Amniotic stem cell (primary cell): ENCODE measurements at regions not wholly inside any gene's neighbourhood (a gene's known extent, or its start where the extent isn't known, plus 50 kb on each side); places are given as distances from the start of the nearest gene placed in this dataset.
"Not testable (repeated sequence)": the region's sequence is repeated elsewhere in the genome, so short reads cannot be mapped to it uniquely, and the experiment has no call there.

ENCODE experiments used
- DNase-seq: peaks from one replicate; lab custom pipeline; 2025; lab: John Stamatoyannopoulos, UW

DNA sequence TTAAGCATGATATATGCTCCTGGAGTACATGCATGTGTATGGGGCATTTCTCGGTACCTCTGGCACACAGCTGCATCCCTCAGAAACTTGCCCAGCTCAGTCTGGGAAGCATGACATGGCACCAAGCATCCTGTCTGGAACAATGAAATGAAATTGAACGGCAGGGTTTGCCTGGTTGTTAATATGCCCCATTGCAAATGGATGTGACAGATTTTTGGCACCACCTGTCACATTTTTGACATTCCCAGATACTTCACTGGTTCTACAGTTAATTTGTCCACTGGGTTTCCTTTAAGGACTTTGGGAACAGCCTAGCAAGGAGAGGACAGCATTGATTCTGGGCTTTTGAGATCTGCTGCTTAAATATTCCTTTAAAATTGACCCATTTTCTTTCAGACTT lies 305.8 kb downstream of the TSN start:
- no peak for DNase-seq

DNA sequence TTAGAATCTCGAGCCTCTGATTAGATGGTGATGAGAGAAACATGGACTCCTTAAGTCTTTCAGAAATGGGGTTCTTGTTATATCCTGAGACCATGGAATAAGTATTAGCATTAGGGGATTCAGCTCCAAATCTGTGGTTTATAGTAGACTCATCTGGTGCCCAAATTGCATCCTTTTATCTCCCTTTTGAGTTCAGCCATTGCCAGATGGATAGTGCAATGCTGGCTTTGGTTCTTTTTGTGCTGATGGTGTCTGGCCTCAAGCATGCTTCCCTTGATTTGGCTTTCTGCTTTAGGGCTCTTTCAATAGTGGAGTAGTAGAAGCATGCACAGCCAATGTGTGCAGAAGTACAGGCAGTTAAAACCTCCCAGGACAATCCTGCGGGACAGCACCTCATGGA lies 306.4 kb downstream of the TSN start:
- no peak for DNase-seq

DNA sequence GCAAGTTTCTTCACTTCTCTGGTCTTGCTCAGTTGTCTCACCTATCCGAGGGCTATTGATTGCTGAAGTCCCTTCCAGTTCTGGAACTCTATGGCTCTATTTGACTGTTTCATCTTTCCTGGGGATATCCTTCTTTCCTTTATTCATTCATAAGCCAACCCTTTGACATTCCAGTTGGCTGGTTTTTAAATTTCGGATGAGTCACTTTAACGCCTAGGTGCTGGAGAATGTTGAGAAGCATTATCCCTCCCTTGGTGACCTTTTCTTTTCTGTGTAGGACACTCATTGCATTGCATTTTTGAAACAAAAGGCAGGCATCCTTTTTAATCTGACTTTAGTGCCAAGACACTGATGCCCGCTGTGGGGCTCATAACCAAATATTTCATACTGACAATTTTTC lies 307.1 kb downstream of the TSN start:
- no peak for DNase-seq

DNA sequence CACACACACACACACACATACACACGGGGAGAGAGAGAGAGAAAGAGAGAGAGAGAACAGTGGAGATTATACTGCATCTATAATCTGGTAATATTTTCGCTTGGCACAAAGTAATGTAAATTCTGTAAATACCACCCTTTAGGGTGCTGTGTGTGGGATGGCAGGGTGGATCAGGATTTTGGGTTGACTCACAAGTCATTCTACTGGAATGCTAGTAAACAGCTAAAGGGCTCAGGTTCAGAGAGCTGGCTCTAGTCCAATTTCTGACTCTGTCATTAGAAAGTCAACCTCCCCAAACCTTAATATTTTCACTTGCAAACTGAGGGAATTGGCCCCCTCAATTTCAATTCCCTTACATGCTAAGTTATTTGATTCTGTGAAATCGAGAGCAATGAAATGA lies 308.3 kb downstream of the TSN start:
- DNase-seq = no peak

DNA sequence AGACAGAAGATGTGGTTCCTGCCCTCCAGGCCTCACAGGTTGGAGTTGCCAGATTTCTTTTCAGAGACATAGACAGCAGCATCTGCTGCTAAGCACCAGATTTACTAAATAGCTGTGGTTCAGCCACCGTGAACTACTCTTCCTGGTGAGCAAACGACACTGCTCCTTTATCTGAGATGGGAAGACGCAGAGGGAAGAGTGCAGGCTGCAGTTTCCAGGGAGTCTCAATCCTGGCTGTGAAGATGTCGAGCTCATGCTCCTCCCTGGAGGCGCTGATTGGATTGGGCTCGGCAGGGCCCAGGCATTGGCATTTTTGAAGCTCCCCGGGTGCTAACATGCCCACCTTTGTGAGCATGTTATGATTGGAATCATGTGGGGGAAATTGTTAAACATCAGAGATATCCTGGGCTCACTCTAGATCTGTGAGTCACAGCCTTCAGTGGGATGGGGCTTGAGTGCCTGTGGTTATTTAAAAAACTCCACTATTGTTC lies 314.8 kb downstream of the TSN start:
- no peak for DNase-seq

DNA sequence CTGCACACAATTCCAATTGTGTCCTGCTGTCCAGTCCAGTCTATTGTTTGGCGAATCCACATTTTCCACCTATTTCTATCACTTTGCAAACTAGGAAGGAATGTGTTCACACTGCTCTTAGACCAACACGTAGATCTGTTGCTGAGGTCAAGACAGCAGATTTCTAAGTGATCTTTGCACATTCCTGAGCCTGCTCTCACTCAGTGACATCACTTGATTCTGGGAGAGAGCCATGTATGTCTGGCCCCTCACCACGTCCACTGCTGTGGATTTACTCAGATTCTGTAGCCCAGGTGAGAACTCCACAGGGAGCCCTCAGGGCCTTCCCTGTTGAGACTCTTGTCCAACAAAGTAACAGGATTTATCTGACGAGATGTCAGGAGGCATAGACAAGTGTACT lies 317.2 kb downstream of the TSN start:
- DNase-seq = no peak

DNA sequence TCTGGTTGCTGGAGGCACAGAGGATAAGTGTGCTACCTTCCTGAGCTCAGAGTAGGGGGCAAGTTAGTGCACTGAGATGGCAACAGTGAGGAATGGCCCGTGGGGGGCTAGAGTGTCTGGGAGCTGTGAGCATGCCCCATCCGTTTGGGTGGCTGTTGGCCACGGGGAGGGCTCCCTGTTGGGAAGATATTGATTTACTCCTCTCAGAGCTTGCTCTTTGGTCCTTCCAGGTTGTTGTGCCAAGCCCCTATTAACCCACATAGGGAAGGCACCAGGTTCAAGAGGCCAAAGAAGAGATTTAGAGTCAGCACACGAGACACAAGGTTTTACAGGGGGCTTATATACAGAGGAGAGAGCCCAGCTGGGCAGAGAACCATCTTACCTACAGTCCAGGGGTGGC lies 318.8 kb downstream of the TSN start:
- DNase-seq = no peak

DNA sequence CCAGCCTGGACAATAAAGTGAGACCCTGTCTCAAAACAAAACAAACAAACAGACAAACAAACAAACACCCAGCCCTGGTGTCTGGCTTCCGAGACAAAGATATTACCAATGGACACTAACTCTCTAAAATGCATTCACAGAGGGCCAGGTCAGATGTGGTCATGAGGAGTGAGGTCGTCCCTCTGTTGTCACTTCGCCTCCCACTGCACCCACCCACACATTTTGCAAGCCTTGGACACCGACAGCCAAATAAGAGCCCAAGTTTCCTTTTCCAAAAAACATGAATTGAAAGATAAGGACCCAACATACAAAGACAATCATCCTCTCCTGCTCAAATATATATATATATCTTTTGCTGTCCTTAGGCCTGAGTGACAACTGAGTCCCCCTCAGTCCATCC lies 319.9 kb downstream of the TSN start:
- no peak for DNase-seq

DNA sequence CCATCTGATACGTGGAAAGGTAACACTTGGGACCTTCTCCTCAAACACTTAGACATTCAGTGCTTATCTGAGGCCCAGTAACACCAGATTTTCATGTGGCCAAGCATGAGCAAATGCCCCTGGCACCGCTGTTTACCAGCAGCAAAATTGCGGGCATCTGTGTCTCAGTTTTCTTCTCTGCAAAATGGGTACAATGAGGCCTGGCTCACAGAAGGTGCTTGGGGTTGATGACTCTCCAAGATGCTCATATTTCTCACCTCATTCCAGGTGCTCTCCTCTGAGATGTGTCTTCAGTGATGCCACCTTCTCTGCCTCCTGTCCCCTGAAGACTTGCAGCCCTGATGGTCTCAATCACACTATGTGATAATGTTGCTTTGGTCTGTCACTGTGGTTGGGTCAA lies 321.7 kb downstream of the TSN start:
- DNase-seq = no peak

DNA sequence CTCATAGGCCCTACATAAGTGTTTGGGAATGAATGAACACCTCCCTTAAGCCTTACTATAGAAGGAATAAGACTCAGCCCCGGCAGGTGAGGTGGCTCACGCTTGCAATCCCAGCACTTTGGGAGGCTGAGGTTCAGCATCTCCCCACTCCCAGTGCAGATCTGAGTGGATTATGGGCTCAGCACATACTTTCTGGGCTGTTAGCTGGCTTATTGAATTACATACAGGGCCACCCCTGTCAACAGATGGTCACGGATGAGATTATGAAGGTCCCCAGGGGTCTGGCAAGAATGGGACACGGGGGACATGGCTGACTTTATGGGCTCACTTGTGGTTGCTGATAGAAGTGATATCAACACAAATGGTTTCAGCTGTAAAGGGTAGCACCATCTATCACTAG lies 322.3 kb downstream of the TSN start:
- no peak for DNase-seq

DNA sequence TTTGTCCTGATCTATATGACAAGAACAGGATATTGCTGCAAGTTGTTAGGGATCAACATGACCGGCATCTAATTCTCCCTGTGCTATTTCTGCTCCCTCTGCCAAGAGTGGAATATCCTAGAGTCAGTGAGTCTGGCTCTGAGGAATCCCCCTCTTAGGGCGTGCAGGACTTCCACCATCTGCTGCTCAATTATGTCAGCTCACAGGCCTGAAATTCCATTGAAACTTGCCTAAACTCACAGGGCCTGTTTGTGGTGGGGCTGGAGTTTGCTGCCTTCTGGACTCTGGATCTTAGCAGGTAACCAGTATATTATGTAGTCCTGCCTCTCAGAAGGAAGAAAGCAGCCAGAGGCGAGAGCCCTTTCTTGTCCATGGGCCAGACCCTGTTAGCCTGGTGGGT lies 323.0 kb downstream of the TSN start:
- no peak for DNase-seq

DNA sequence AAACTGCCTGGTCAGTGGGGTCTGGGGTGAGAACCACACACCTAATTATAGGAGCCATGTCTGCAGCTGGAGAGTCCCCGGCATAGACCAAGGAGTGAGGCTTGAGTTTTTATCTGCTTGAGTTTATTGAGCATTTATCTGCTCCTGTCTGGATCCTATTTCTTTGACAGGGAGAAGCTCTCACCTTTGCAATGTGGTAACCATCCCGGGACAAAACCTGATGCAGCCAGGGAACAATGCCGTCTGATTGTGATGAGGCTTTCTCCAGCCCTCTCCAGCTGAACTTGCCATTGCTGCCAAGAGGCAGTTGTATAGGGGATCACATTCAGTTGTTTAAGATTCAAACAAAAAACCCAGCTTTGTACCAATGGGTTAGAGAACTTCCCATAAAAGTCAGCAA lies 324.4 kb downstream of the TSN start:
- no peak for DNase-seq

DNA sequence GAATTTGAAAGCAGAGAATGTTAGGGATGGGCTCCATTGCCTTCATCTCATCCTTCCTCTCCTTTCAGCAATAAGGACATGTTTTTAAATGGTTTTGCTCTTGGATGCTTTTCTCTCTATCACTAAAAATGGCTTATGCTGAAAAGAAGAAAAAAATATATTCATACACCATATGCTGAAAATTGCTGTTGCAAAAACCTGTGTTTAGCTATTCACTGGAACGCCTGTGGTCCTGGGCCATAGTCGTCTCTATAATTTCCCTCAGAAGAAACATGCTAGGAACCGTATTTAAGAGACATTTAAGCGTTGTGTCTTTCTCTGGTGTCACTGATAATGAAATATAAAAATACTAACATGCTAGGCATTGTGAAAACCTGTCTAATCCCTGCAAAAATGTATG lies 324.9 kb downstream of the TSN start:
- no peak for DNase-seq

DNA sequence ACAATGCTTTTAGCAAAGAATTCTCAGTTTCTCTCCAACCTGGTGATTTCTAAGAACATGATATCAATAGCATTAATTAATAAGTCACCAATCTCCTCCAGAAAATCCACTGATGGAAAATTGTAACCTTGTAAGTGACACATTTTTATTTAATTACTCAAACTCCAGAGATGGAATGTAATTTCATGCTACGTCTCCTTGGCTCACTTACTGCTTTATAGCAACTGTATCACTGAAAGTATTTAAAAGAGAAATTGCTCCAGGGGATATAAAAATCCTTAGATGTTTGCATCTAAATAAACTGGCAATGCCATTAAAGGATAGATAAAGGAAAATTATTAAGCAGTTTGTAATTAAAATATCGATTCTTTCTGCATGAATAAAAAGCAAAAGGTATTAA lies 325.4 kb downstream of the TSN start:
- DNase-seq = no peak

DNA sequence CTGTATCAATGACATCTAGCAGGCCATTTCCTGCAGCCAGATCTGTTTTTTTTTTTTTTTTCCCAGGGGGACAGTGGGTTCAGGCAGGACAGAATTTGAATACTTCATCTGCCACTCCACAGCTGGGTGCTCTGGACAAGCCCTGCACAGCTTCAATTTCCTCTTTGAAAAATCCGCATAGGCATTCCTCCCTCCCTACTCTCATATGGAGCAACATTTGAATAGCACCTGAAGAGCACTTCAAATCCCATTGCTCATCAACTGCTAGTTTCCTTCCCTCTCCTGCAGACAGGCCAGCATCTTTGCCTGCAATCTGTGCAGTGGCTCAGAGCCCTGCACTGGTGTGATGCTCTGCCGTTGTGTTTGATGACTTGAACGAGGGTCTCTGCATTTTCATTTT lies 326.3 kb downstream of the TSN start:
- DNase-seq = no peak

DNA sequence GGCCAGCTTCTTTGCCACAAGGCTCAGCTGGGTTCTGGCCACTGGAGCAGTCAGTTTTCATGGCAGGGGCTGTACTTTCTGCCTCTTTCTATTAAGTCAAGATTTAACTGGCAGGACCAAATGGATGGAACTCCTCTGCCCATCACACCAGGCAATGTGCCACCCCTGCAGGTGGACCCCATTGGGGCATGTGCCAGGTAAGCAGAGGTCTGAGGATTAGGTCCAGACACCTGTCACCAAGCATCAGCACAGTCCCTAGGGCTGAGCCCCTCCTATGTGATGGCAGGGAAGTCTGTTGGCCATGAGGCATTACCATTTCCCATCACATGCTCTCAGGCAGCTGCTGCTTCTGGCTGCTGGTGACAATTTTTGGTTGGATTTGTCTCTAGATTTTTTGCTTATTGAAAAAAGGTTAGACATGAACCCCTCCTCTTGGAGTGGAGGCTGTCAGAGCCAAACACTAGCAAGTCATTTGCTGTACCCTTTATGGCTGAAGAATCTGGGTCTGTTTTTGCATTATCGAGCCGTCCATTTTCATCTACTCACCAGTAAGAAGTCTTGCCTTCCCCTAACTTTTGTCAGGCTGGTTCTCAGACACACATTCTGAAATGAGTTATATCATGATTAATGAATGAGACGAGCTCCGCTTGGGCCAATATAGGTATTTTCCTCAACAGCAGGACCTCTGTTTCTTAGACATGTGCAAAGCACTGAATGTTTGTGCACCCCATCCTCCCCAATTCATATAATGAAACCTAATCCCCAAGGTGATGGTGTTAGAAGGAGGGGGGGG lies 328.0 kb downstream of the TSN start:
- DNase-seq = no peak

DNA sequence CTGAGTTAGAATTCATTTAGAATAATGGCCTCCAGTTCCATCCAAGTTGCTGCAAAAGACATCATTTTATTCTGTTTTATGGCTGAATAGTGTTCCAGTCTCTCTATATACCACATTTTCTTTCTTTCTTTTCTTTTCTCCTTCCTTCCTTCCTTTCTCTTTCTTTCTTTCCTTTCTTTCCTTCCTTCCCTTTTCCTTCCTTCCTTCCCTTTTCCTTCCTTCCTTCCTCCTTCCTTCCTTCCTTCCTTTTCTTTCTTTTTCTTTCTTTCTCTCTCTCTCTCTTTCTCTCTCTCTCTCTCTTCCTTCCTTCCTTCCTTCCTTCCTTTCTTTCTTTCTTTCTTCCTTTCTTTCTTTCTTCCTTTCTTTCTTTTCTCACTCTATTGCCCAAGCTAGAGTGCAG lies 330.2 kb downstream of the TSN start:
- DNase-seq = not testable (repeated sequence)

DNA sequence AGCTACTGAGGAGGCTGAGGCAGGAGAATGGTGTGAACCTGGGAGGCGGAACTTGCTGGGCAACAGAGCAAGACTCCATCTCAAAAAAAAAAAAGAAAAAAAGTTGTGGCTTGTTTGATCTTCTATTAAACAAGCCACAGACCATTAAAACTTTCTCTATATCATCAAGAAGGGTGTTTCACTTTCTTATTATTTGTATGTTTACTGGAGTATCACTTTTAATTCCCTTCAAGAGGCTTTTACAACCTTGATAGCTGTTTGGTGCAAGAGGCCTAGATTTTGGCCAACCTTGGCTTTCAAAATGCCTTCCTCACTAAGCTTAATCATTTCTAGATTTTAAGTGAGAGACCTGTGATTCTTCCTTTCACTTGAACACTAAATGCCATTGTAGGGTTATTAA lies 339.1 kb downstream of the TSN start:
- no peak for DNase-seq

DNA sequence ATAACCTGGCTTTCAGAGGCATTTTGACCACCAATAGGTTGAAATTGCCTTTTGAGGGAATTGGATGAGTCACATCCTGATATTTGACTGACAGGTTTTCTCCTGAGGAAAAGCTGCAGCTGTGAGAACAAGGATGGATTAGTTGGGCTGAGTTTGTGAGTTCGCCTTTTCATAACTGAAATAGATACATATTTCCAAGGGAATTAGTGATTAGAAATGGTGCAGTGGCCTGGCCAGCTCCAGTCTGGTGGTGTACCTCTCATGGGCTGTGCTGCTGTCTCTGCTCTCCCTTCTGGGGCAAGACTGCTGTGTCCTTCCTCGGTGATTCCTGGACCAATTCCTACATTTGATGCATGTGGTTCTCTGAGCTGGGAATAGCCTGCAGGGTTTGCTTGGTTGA lies 341.3 kb downstream of the TSN start:
- DNase-seq = no peak

DNA sequence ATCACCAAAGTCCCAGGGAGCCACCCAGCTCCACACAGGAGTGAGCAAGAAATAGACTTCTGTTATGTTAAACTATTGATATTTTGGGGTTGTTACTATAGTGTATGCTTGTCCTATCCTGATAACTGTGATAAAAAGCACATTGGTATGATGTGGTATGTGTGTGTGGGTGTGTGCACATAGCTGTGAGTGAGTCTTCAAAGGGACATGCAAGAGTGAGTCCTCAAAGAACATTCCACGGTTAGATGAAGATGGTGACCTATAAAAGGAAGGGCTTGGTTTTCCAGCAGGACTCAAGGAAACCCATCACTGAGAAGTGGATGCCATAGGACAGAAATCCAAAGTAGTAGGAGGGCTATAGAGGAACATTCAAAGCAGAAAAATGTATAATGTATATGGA lies 342.9 kb downstream of the TSN start:
- no peak for DNase-seq

DNA sequence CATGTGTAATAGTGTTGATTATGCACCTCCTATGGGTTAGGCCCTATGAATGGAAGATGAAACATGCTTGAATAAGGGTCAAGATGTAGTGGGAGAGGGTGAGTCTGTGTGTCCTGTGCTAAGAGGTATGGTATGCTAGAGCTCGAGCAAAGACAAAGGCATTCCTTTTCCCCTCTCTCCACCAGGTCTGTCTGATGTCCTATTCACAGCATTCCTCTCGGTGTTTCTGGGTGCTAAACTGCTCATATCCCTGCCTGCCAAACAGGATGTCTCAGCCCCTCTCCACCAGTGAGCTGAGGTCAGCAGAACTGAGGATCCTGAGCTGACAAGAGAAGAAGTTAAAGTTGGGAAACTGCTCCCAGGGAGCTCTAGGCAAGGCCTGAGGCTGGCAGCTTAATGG lies 344.9 kb downstream of the TSN start:
- DNase-seq = no peak

DNA sequence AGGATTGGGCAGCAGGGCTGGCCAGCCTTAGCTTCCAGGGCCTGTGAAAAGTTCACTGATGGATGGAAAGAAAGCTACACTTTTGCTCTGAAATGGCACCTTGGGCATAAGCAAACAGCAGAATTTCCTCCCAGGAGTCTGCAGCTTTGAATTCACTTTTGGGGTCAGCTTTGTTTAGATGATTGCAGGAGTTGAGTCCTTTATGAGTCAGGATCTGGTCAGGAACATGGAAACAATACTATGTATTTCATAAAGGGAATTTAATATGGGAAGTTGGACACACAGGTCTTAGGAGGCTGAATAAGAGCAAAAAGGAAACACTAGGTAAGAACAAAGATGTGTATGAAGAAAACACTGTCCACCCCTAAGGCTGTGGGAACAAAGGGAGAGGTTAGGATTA lies 345.3 kb downstream of the TSN start:
- no peak for DNase-seq

DNA sequence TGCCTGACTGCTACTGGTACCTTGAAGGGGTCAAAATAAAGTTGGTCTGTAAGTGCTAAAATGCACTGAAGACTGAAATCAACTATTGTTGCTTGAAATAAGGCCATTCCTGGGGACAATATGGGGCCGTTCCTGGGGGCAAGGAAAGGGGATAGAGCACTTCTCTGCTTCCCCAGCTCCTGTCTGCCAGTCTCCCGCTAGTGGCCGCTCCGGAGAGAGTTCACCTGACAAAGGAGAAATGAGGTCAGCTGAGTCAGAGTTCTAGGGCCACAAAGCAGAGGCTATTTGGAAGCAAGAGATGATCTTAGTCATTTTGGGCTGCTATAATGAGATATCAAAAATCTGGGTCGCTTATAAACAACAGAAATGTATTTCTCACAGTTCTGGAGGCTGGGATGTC lies 345.9 kb downstream of the TSN start:
- no peak for DNase-seq

DNA sequence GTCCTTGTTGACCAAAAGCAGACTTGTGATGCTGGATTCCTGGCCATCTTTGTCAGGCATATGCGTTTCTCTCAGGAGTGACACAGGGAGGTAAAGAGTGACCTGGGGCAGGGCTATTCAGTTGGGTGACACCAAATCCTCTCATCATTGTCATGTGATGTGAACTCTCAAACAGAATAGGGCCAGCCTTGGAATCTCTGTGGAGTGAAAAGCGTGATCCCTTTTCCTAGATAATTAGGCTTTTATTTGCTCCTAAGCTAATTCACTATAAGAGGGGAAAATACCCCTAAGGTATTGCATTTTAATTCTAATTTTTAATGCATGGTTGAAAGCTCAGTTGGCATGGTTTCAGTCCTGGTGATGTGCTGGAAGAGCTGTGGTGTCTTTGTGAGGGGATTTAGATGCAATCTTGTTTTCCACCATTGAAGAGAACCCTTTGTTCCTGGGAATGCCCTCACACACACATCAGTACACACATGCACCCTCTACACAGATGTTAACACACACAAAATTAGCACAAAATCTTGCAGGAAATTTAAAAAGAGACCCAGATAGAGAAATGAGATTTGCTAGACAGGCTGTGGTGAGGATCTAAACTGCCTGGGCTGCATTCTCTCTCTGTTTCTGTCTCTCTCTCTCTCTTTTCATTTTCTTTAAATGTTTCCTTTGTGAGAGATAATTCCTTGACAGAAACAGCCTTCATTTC lies 349.9 kb downstream of the TSN start:
- DNase-seq = no peak
